ES-I3 (cell line): ENCODE measurements at regions not wholly inside any gene's neighbourhood (a gene's known extent, or its start where the extent isn't known, plus 50 kb on each side); places are given as distances from the start of the nearest gene placed in this dataset.

Experiments used
- H3K36me3 ChIP-seq: 2 replicates; pipeline ENCODE4 v1.6.1; 2013; ENCODE audit warnings: mild to moderate bottlenecking, low read length, control low read depth, moderate library complexity; ENCODE audit not compliant: insufficient read depth
- H3K4me1 ChIP-seq: 2 replicates; pipeline ENCODE4 v1.6.1; 2013; ENCODE audit warnings: mild to moderate bottlenecking, control low read depth, low read length; ENCODE audit not compliant: insufficient read depth
- H3K9ac ChIP-seq: 2 replicates; pipeline ENCODE4 v1.6.1; 2013; ENCODE audit warnings: low read depth, mild to moderate bottlenecking, low read length, moderate library complexity
- H3K9me3 ChIP-seq: 2 replicates; pipeline ENCODE4 v1.6.1; 2013; ENCODE audit warnings: mild to moderate bottlenecking, low read length, moderate library complexity; ENCODE audit not compliant: control insufficient read depth, insufficient read depth

GRCh38 chr3:168273036-168273435, 177.3 kb upstream of the GOLIM4 start:
- peaks cover 12% of the 10 kb centered on the region for H3K4me1 ChIP-seq
- no peaks in the 10 kb centered on the region for H3K36me3 ChIP-seq
- no peak overlapping the region for H3K9ac ChIP-seq
- 0 out of 2 replicates have a peak, but pooled peaks cover 2% of the 10 kb centered on the region for H3K9me3 ChIP-seq

GRCh38 chr3:168272343-168272985, 176.7 kb upstream of the GOLIM4 start:
- 0 out of 2 replicates have a peak, but pooled peaks cover 2% of the 10 kb centered on the region for H3K9me3 ChIP-seq

GRCh38 chr3:168271932-168272331, 176.2 kb upstream of the GOLIM4 start:
- H3K9me3 ChIP-seq = 0 out of 2 replicates have a peak, but pooled peaks cover 2% of the 10 kb centered on the region
- H3K36me3 ChIP-seq = no peaks in the 10 kb centered on the region
- no peak overlapping the region for H3K9ac ChIP-seq
- peaks cover 12% of the 10 kb centered on the region for H3K4me1 ChIP-seq

More at GRCh38 chr3:168272343-168272985, 176.7 kb upstream of the GOLIM4 start:
- peaks cover 12% of the 10 kb centered on the region for H3K4me1 ChIP-seq
- H3K9ac ChIP-seq = no peak overlapping the region
- H3K36me3 ChIP-seq = no peaks in the 10 kb centered on the region

GRCh38 chr3:168269001-168269400, 173.3 kb upstream of the GOLIM4 start:
- H3K36me3 ChIP-seq = no peaks in the 10 kb centered on the region
- no peak overlapping the region for H3K9ac ChIP-seq
- 0 out of 2 replicates have a peak, but pooled peaks cover 2% of the 10 kb centered on the region for H3K9me3 ChIP-seq
- H3K4me1 ChIP-seq = peaks cover 12% of the 10 kb centered on the region

GRCh38 chr3:168267179-168267578, 171.5 kb upstream of the GOLIM4 start:
- H3K9ac ChIP-seq = no peak overlapping the region
- no peaks in the 10 kb centered on the region for H3K36me3 ChIP-seq
- peaks cover 7% of the 10 kb centered on the region for H3K4me1 ChIP-seq
- no peaks in the 10 kb centered on the region for H3K9me3 ChIP-seq

- no peaks in the 10 kb centered on the region for H3K36me3 ChIP-seq
- H3K4me1 ChIP-seq = no peaks in the 10 kb centered on the region
- H3K9me3 ChIP-seq = no peaks in the 10 kb centered on the region
- H3K9ac ChIP-seq = no peak overlapping the region
Measured at GRCh38 chr3:168266335-168266734, 170.6 kb upstream of the GOLIM4 start.

GRCh38 chr3:168262887-168263286, 167.2 kb upstream of the GOLIM4 start:
- no peak overlapping the region for H3K9ac ChIP-seq
- no peaks in the 10 kb centered on the region for H3K4me1 ChIP-seq
- H3K36me3 ChIP-seq = no peaks in the 10 kb centered on the region
- H3K9me3 ChIP-seq = no peaks in the 10 kb centered on the region

- H3K9me3 ChIP-seq = peaks cover 2% of the 10 kb centered on the region; the same call in 1 of the 2 replicates
- H3K36me3 ChIP-seq = no peaks in the 10 kb centered on the region
- H3K9ac ChIP-seq = no peak overlapping the region
- no peaks in the 10 kb centered on the region for H3K4me1 ChIP-seq
Measured at GRCh38 chr3:168260859-168261258, 165.1 kb upstream of the GOLIM4 start.

GRCh38 chr3:168251371-168251770, 155.6 kb upstream of the GOLIM4 start:
- H3K9ac ChIP-seq = no peak overlapping the region
- no peaks in the 10 kb centered on the region; the same call in 1 of the 2 replicates for H3K4me1 ChIP-seq
- H3K36me3 ChIP-seq = no peaks in the 10 kb centered on the region
- H3K9me3 ChIP-seq = peaks cover 2% of the 10 kb centered on the region

GRCh38 chr3:168250415-168250861, 154.7 kb upstream of the GOLIM4 start:
- no peaks in the 10 kb centered on the region; the same call in 1 of the 2 replicates for H3K4me1 ChIP-seq
- H3K9me3 ChIP-seq = no peaks in the 10 kb centered on the region; the same call in 1 of the 2 replicates
- peak overlapping the region; percentile 75; the same call in 1 of the 2 replicates for H3K9ac ChIP-seq
- no peaks in the 10 kb centered on the region for H3K36me3 ChIP-seq

- H3K9me3 ChIP-seq = no peaks in the 10 kb centered on the region
- H3K4me1 ChIP-seq = no peaks in the 10 kb centered on the region; the same call in 1 of the 2 replicates
- no peaks in the 10 kb centered on the region for H3K36me3 ChIP-seq
- peak overlapping the region; percentile 75 for H3K9ac ChIP-seq
Measured at GRCh38 chr3:168249550-168250414, 154.1 kb upstream of the GOLIM4 start.

- Histone ChIP-seq H3K36me3 (no peaks in the 10 kb centered on the region), H3K4me1 (no peaks in the 10 kb centered on the region; the same call in 1 of the 2 replicates), H3K9me3 (no peaks in the 10 kb centered on the region), H3K9ac (peak overlapping the region; percentile 75)
Measured at GRCh38 chr3:168249205-168249549, 153.5 kb upstream of the GOLIM4 start.

GRCh38 chr3:168248383-168249204, 152.9 kb upstream of the GOLIM4 start:
- Histone ChIP-seq H3K36me3 (no peaks in the 10 kb centered on the region), H3K4me1 (no peaks in the 10 kb centered on the region; the same call in 1 of the 2 replicates), H3K9ac (peak overlapping the region; percentile 75), H3K9me3 (no peaks in the 10 kb centered on the region)

- Histone ChIP-seq H3K4me1 (no peaks in the 10 kb centered on the region), H3K9ac (no peak overlapping the region), H3K36me3 (no peaks in the 10 kb centered on the region), H3K9me3 (no peaks in the 10 kb centered on the region)
Measured at GRCh38 chr3:168241156-168241555, 145.4 kb upstream of the GOLIM4 start.
